OCI-LY3 (cell line): ENCODE measurements at regions not wholly inside any gene's neighbourhood (a gene's known extent, or its start where the extent isn't known, plus 50 kb on each side); places are given as distances from the start of the nearest gene placed in this dataset.

Experiments used
- H2AFZ ChIP-seq: fragments of 200-600, 300-600 bp; shearing (Covaris generic); 2 replicates; pipeline ENCODE4 v1.6.0; 2014; ENCODE audit warnings: antibody characterized with exemption, low read depth, low read length
- H3K27ac ChIP-seq: fragments of 200-600, 300-600 bp; sonication (generic); 2 replicates; pipeline ENCODE4 v1.5.1; 2014; ENCODE audit warnings: mild to moderate bottlenecking, low read length, moderate library complexity, mixed read lengths
- H3K27me3 ChIP-seq: fragments of 200-600, 300-600 bp; sonication (generic); 2 replicates; pipeline ENCODE4 v1.6.1; 2014; ENCODE audit warnings: low read depth, low read length, mixed read lengths
- H3K36me3 ChIP-seq: fragments of 200-600, 300-600 bp; sonication (generic); replicated peaks from 2 replicates; pipeline ENCODE3; 2014; ENCODE audit warnings: low read depth, low read length, mixed read lengths
- H3K4me1 ChIP-seq: fragments of 300-600, 200-600 bp; sonication (generic); 2 replicates; pipeline ENCODE4 v1.6.1; 2014; ENCODE audit warnings: low read length, mixed read lengths
- H3K4me2 ChIP-seq: fragments of 200-600, 300-600 bp; sonication (generic); 2 replicates; pipeline ENCODE4 v1.6.1; 2014; ENCODE audit warnings: low read length, mixed read lengths
- H3K4me3 ChIP-seq: fragments of 300-600, 200-600 bp; sonication (generic); 2 replicates; pipeline ENCODE4 v1.5.1; 2014; ENCODE audit warnings: antibody characterized with exemption, mild to moderate bottlenecking, low read length, moderate library complexity
- H3K79me2 ChIP-seq: fragments of 300-600, 200-600 bp; shearing (Covaris generic); 2 replicates; pipeline ENCODE4 v1.6.1; 2014; ENCODE audit warnings: mild to moderate bottlenecking, low read length, mixed read lengths
- H3K9ac ChIP-seq: fragments of 300-600, 200-600 bp; shearing (Covaris generic); 2 replicates; pipeline ENCODE4 v1.6.0; 2014; ENCODE audit warnings: mild to moderate bottlenecking, low read length, moderate library complexity
- H3K9me3 ChIP-seq: fragments of 200-600, 300-600 bp; shearing (Covaris generic); 2 replicates; pipeline ENCODE4 v1.6.1; 2014; ENCODE audit warnings: low read length, mixed read lengths; ENCODE audit not compliant: insufficient read depth
- H4K20me1 ChIP-seq: fragments of 200-600, 300-600 bp; sonication (generic); 2 replicates; pipeline ENCODE4 v1.6.1; 2016; ENCODE audit warnings: low read length, mixed read lengths; ENCODE audit not compliant: insufficient read depth
- EZH2phosphoT487 ChIP-seq: fragments of 200-600 bp; shearing (Covaris generic); IDR thresholded peaks from 2 replicates; pipeline ENCODE4 v1.6.1; 2018; ENCODE audit warnings: antibody characterized with exemption, mixed run types, low read depth
- TF ChIP-seq, protein P1 (sequence below): fragments of 200-600, 300-600 bp; sonication (generic); IDR thresholded peaks from 2 replicates; pipeline ENCODE4 v1.5.1; 2014; ENCODE audit warnings: antibody characterized with exemption, low read length, low read depth

DNA sequence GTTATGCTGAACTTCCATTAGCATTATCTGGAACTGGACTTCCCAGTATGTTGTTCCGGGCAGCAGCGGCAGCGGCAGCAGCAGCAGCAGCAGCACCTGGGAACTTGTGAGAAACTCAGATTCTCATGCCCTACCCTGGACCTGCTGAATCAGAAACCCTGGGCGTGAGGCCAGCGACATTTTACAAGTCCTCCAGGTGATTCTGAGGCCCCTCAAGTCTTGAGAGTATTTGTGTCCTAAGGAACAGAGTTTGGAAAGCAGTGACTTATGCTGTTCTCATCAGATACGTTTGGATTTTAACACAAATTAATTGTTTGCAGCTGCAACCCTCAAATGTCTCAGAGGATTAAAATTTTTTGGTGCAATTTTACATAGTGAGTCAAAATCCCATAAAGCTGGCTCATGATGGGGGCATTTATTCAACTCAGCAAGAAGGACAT, 157.2 kb upstream of the KAZN start:
- Histone ChIP-seq H3K4me1 (no peaks in the 10 kb centered on the region), H3K9me3 (no peaks in the 10 kb centered on the region), H4K20me1 (no peaks in the 10 kb centered on the region), H3K27me3 (no peaks in the 10 kb centered on the region), H3K79me2 (no peaks in the 10 kb centered on the region), H3K4me2 (no peak overlapping the region), H2AFZ (no peak overlapping the region), H3K4me3 (no peak overlapping the region), H3K9ac (no peak overlapping the region), H3K36me3 (no peaks in the 10 kb centered on the region), H3K27ac (no peak overlapping the region)
- TF ChIP-seq, protein P1, sequence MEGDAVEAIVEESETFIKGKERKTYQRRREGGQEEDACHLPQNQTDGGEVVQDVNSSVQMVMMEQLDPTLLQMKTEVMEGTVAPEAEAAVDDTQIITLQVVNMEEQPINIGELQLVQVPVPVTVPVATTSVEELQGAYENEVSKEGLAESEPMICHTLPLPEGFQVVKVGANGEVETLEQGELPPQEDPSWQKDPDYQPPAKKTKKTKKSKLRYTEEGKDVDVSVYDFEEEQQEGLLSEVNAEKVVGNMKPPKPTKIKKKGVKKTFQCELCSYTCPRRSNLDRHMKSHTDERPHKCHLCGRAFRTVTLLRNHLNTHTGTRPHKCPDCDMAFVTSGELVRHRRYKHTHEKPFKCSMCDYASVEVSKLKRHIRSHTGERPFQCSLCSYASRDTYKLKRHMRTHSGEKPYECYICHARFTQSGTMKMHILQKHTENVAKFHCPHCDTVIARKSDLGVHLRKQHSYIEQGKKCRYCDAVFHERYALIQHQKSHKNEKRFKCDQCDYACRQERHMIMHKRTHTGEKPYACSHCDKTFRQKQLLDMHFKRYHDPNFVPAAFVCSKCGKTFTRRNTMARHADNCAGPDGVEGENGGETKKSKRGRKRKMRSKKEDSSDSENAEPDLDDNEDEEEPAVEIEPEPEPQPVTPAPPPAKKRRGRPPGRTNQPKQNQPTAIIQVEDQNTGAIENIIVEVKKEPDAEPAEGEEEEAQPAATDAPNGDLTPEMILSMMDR = no peak
- TF ChIP-seq EZH2phosphoT487 = no peak

DNA sequence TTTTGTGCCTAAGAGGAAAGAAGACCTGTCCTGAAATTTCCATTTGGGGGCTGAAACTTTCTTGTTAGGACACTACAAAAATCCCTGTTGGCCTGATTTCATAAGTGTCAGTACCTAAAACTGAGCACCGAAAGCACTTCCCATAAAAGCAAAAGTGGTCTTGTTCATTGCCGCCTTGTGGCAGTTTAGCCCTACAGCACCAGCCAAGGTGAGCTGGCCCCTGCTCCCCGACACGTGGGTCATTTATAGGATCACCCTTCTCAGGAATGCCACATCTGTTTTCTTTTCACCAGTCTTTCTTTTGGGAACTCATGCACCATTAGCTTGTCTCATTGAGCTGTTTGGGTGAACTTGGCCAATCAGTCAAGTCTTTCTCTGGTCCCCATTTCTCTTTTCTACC, 155.8 kb upstream of the KAZN start:
- H2AFZ ChIP-seq = no peak overlapping the region
- H3K4me3 ChIP-seq = no peak overlapping the region

DNA sequence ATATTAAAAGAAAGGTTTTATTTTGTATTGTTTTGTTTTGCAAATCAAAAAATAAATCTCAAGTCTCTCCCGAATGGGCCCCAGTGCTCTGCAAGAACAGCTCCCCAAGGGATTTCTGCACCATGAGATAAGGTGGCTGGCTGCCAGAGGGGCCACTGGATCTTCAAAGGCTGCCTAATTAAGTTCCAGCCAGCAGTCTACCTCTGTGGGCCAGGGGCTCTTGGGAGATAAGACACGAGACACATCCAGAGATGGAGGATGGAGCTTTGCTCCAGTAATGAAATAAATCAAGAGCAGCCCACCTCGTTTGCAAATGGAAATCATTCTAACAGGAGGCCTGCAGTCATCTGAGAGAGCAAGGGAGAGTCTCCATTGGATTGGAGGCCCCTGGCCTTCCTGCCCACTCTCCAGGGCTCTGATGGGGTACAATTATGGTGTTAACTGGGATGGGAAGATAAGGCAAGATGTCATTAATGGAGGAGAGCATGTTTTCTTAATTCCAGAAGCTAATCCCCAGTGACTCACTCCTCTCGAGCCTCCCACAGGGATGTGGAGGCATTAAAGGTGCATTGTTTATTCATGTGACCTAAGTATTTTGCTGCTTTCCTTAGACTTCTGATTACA, 155.2 kb upstream of the KAZN start:
- no peak overlapping the region for H3K4me2 ChIP-seq
- H3K9ac ChIP-seq = no peak overlapping the region
- no peaks in the 10 kb centered on the region for H3K79me2 ChIP-seq
- H3K27ac ChIP-seq = no peak overlapping the region
- no peaks in the 10 kb centered on the region for H4K20me1 ChIP-seq
- H3K9me3 ChIP-seq = no peaks in the 10 kb centered on the region
- H3K36me3 ChIP-seq = no peaks in the 10 kb centered on the region
- TF ChIP-seq EZH2phosphoT487 = no peak
- TF ChIP-seq, protein P1 = no peak
- H3K27me3 ChIP-seq = no peaks in the 10 kb centered on the region
- H3K4me3 ChIP-seq = no peak overlapping the region
- H2AFZ ChIP-seq = no peak overlapping the region
- no peaks in the 10 kb centered on the region for H3K4me1 ChIP-seq

More for the DNA sequence above, 155.8 kb upstream of the KAZN start:
- H4K20me1 ChIP-seq = no peaks in the 10 kb centered on the region
- no peaks in the 10 kb centered on the region for H3K4me1 ChIP-seq
- H3K27me3 ChIP-seq = no peaks in the 10 kb centered on the region
- no peaks in the 10 kb centered on the region for H3K36me3 ChIP-seq
- TF ChIP-seq, protein P1 = no peak
- no peak for TF ChIP-seq EZH2phosphoT487
- no peak overlapping the region for H3K27ac ChIP-seq
- H3K9ac ChIP-seq = no peak overlapping the region
- H3K79me2 ChIP-seq = no peaks in the 10 kb centered on the region
- no peaks in the 10 kb centered on the region for H3K9me3 ChIP-seq
- no peak overlapping the region for H3K4me2 ChIP-seq

DNA sequence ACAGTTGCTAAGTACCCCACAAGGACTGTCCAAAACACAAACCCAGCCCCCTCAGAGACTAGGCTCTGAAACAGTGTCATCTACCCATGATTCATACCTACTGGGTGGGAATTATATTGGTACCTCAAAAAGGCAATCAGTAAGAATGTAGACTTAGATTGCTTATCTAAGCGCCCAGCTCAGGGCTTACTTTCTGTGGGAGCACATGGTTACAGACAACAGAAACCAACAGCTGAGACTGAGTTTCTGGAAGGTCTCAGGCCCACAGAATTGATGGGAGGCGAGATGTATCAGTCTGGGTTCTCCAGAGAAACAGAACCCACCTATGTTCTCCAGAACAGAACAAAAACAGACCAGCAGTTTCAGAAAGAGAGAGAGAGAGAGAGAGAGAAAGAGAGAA, 147.3 kb upstream of the KAZN start:
- no peak overlapping the region for H3K27ac ChIP-seq
- TF ChIP-seq, protein P1 = no peak
- TF ChIP-seq EZH2phosphoT487 = no peak
- H3K9me3 ChIP-seq = no peaks in the 10 kb centered on the region
- H3K4me3 ChIP-seq = no peak overlapping the region
- H3K4me2 ChIP-seq = no peak overlapping the region
- no peaks in the 10 kb centered on the region for H3K4me1 ChIP-seq
- H3K27me3 ChIP-seq = no peaks in the 10 kb centered on the region
- no peak overlapping the region for H3K9ac ChIP-seq
- H3K36me3 ChIP-seq = no peaks in the 10 kb centered on the region
- no peaks in the 10 kb centered on the region for H3K79me2 ChIP-seq
- H4K20me1 ChIP-seq = no peaks in the 10 kb centered on the region
- no peak overlapping the region for H2AFZ ChIP-seq
